GM12878 (cell line): ENCODE measurements at regions not wholly inside any gene's neighbourhood (a gene's known extent, or its start where the extent isn't known, plus 50 kb on each side); places are given as distances from the start of the nearest gene placed in this dataset.

Experiments
- ATF2 ChIP-seq: IDR thresholded peaks from 2 replicates; pipeline ENCODE4 v1.6.1; 2012; ENCODE audit warnings: low read length, inconsistent platforms
- BACH1 ChIP-seq: fragments of 450-650 bp; IDR thresholded peaks from 2 replicates; pipeline ENCODE4 v1.6.1; 2017; ENCODE audit warnings: mild to moderate bottlenecking, borderline replicate concordance
- CTCF ChIP-seq, 3 experiments: IDR thresholded peaks in 2 of 3; conservative IDR thresholded peaks in 1 of 3; 2 replicates each; pipeline ENCODE4 v1.5.1; 2011; ENCODE audit warnings: low read depth in 3 of 3, low read length in 3 of 3, mild to moderate bottlenecking in 3 of 3, control low read depth in 2 of 3, moderate library complexity in 2 of 3, inconsistent platforms in 1 of 3, mixed read lengths in 1 of 3; ENCODE audit not compliant: control insufficient read depth in 2 of 3, insufficient read depth in 1 of 3; ENCODE audit errors: extremely low read depth in 1 of 3
- EED ChIP-seq: sonication (generic); IDR thresholded peaks from 2 replicates; pipeline ENCODE4 v1.6.1; 2016; ENCODE audit warnings: antibody characterized with exemption, low read depth
- ETV6 ChIP-seq, 2 experiments: fragments of 450-650 bp in 1 of 2; IDR thresholded peaks in 1 of 2; conservative IDR thresholded peaks in 1 of 2; 2 replicates each; pipeline ENCODE4 v1.6.1; 2014; ENCODE audit warnings: antibody characterized with exemption in 1 of 2, borderline replicate concordance in 1 of 2, low read depth in 1 of 2, mild to moderate bottlenecking in 1 of 2, moderate library complexity in 1 of 2
- GATAD2B ChIP-seq: fragments of 450-650 bp; conservative IDR thresholded peaks from 2 replicates; pipeline ENCODE4 v1.6.1; 2017; ENCODE audit warnings: low read depth, mild to moderate bottlenecking, moderate library complexity
- HCFC1 ChIP-seq: fragments of 150-350 bp; IDR thresholded peaks from 2 replicates; pipeline ENCODE4 v1.6.1; 2014; ENCODE audit warnings: low read length
- HDAC6 ChIP-seq: fragments of 200-600 bp; sonication (generic); IDR thresholded peaks from one replicate; pipeline ENCODE4 v1.8.0; 2017; ENCODE audit warnings: antibody characterized with exemption; ENCODE audit not compliant: unreplicated experiment
- IRF4 ChIP-seq: IDR thresholded peaks from 2 replicates; pipeline ENCODE4 v1.6.1; 2011; ENCODE audit warnings: low read depth, low read length
- RCOR1 ChIP-seq: conservative IDR thresholded peaks from 2 replicates; pipeline ENCODE4 v1.6.1; 2012; ENCODE audit warnings: low read depth, low read length, improper control_type of control experiment
- RUNX3 ChIP-seq: IDR thresholded peaks from 2 replicates; pipeline ENCODE4 v1.6.1; 2012; ENCODE audit warnings: low read length, inconsistent platforms
- SIX5 ChIP-seq: IDR thresholded peaks from 2 replicates; pipeline ENCODE4 v1.6.1; 2011; ENCODE audit warnings: mild to moderate bottlenecking, low read depth, low read length, moderate library complexity; ENCODE audit not compliant: severe bottlenecking
- SPI1 ChIP-seq: IDR thresholded peaks from 2 replicates; pipeline ENCODE4 v1.6.1; 2011; ENCODE audit warnings: low read depth, mild to moderate bottlenecking, low read length, moderate library complexity, borderline replicate concordance; ENCODE audit not compliant: insufficient read depth
- SRF ChIP-seq, 2 experiments: IDR thresholded peaks; 2 replicates each; pipeline ENCODE4 v1.6.1; 2011; ENCODE audit warnings: low read depth in 2 of 2, low read length in 2 of 2, mild to moderate bottlenecking in 1 of 2, moderate library complexity in 1 of 2
- TCF12 ChIP-seq: IDR thresholded peaks from 2 replicates; pipeline ENCODE4 v1.6.1; 2011; ENCODE audit warnings: low read depth, mild to moderate bottlenecking, low read length
- ZNF207 ChIP-seq: fragments of 450-650 bp; IDR thresholded peaks from 2 replicates; pipeline ENCODE4 v1.6.1; 2014; ENCODE audit warnings: antibody characterized with exemption, mild to moderate bottlenecking, borderline replicate concordance
- ZNF217 ChIP-seq: fragments of 450-650 bp; IDR thresholded peaks from 2 replicates; pipeline ENCODE4 v1.6.1; 2017; ENCODE audit warnings: antibody characterized with exemption, mild to moderate bottlenecking
- TF ChIP-seq, protein P1 (sequence below): fragments of 450-650 bp; IDR thresholded peaks from 2 replicates; pipeline ENCODE4 v1.6.1; 2017; ENCODE audit warnings: mild to moderate bottlenecking, low read depth, inconsistent platforms; ENCODE audit not compliant: poor library complexity, severe bottlenecking
- TF ChIP-seq, protein P2 (sequence below): IDR thresholded peaks from 2 replicates; pipeline ENCODE4 v1.6.1; 2011; ENCODE audit warnings: borderline replicate concordance, low read depth, mild to moderate bottlenecking, moderate library complexity, low read length; ENCODE audit not compliant: insufficient read depth, poor library complexity, severe bottlenecking
- TF ChIP-seq, protein P3 (sequence below): fragments of 450-650 bp; IDR thresholded peaks from 2 replicates; pipeline ENCODE4 v1.6.1; 2017; ENCODE audit warnings: mild to moderate bottlenecking

GRCh38 chr6:156719720-156720563 is 57.2 kb upstream of the ARID1B start (continued):
- TF ChIP-seq HCFC1 (peak; percentile 12; the same call in 1 of the 2 replicates), IRF4 (0 out of 2 replicates have a peak, but pooled peaks have one; percentile 5), HDAC6 (no peak), ZNF207 (peak; percentile 20; the same call in 1 of the 2 replicates), RUNX3 (peak; percentile 45; the same call in 1 of the 2 replicates), BACH1 (peak; percentile 41; the same call in 1 of the 2 replicates), ATF2 (peak; percentile 12; the same call in 1 of the 2 replicates), SIX5 (no peak), SRF (IDR thresholded peaks at IDR 0.05; ENCODE audit: low read depth in 2 of 2, low read length in 2 of 2) (no peak; a peak in 1 of 4 replicates), SPI1 (peak; percentile 19; the same call in 1 of the 2 replicates), ETV6 (conservative IDR thresholded peaks at IDR 0.05 in 1 of 2, IDR thresholded peaks at IDR 0.05 in 1 of 2; ENCODE audit: borderline replicate concordance in 1 of 2, low read depth in 1 of 2) (peak in 1 of 2 experiments; percentile 25; a peak in 2 of 4 replicates), ZNF217 (peak; percentile 32; the same call in 1 of the 2 replicates), RCOR1 (no peak), CTCF (IDR thresholded peaks at IDR 0.05 in 2 of 3, conservative IDR thresholded peaks at IDR 0.05 in 1 of 3; ENCODE audit: control insufficient read depth in 2 of 3, extremely low read depth in 1 of 3, insufficient read depth in 1 of 3, low read depth in 3 of 3, low read length in 3 of 3) (no peak), GATAD2B (peak; percentile 97), TCF12 (peak; percentile 87; the same call in 1 of the 2 replicates), EED (peak; percentile 69)
- TF ChIP-seq, protein P1, sequence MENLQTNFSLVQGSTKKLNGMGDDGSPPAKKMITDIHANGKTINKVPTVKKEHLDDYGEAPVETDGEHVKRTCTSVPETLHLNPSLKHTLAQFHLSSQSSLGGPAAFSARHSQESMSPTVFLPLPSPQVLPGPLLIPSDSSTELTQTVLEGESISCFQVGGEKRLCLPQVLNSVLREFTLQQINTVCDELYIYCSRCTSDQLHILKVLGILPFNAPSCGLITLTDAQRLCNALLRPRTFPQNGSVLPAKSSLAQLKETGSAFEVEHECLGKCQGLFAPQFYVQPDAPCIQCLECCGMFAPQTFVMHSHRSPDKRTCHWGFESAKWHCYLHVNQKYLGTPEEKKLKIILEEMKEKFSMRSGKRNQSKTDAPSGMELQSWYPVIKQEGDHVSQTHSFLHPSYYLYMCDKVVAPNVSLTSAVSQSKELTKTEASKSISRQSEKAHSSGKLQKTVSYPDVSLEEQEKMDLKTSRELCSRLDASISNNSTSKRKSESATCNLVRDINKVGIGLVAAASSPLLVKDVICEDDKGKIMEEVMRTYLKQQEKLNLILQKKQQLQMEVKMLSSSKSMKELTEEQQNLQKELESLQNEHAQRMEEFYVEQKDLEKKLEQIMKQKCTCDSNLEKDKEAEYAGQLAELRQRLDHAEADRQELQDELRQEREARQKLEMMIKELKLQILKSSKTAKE: peak; percentile 56
- TF ChIP-seq, protein P2, sequence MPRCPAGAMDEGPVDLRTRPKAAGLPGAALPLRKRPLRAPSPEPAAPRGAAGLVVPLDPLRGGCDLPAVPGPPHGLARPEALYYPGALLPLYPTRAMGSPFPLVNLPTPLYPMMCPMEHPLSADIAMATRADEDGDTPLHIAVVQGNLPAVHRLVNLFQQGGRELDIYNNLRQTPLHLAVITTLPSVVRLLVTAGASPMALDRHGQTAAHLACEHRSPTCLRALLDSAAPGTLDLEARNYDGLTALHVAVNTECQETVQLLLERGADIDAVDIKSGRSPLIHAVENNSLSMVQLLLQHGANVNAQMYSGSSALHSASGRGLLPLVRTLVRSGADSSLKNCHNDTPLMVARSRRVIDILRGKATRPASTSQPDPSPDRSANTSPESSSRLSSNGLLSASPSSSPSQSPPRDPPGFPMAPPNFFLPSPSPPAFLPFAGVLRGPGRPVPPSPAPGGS: peak; percentile 94
- TF ChIP-seq, protein P3, sequence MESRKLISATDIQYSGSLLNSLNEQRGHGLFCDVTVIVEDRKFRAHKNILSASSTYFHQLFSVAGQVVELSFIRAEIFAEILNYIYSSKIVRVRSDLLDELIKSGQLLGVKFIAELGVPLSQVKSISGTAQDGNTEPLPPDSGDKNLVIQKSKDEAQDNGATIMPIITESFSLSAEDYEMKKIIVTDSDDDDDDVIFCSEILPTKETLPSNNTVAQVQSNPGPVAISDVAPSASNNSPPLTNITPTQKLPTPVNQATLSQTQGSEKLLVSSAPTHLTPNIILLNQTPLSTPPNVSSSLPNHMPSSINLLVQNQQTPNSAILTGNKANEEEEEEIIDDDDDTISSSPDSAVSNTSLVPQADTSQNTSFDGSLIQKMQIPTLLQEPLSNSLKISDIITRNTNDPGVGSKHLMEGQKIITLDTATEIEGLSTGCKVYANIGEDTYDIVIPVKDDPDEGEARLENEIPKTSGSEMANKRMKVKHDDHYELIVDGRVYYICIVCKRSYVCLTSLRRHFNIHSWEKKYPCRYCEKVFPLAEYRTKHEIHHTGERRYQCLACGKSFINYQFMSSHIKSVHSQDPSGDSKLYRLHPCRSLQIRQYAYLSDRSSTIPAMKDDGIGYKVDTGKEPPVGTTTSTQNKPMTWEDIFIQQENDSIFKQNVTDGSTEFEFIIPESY: no peak
